Bone marrow (tissue), 2 donors: ENCODE measurements at regions not wholly inside any gene's neighbourhood (a gene's known extent, or its start where the extent isn't known, plus 50 kb on each side); places are given as distances from the start of the nearest gene placed in this dataset.
"Not testable (repeated sequence)": the region's sequence is repeated elsewhere in the genome, so short reads cannot be mapped to it uniquely, and the experiment has no call there.

Source experiments
- DNase-seq, 2 donors: peaks; one replicate each; lab custom pipeline; 2025; lab: John Stamatoyannopoulos, UW

- DNase-seq: no peak
Observed at GRCh38 chr5:28678899-28679298, 1640.5 kb upstream of the CDH9 start.

DNA sequence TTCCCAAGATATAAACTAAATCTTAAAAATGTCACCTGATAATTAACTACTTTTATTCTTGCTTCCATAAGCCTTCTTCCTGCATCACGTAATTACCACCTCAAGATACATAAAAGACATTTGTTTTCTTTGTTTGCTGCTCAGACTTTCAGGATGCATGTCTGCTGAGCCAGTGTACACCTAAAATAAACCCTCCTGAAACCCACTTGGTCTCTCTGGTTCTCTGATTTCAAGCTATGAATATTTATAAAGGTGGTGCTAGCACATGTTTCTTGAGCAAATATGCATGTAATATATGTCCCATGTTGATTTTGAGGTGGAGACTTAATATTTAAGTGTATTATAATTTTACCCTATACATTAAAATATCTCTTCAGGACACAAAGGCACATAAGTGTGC, 1627.7 kb upstream of the CDH9 start:
- no peak for DNase-seq

DNA sequence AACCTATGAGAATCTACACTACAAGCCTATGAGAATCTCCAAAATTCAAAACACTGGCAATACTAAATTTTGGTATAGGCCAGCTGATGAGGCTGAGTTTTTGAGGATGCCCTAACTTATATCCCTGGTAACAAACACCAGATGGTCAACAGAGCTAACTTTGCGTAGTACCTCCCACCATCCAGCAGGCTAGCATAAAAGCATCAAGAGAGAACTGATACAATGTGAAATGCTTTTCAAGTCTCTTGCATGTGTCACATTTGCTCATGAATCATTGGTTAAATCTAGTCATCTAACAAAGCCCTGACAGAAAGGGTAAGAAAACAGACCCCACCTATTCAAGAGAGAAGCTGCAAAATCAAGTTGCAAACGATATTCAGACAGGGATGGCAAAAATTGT, 1609.7 kb upstream of the CDH9 start:
- DNase-seq: no peak

DNA sequence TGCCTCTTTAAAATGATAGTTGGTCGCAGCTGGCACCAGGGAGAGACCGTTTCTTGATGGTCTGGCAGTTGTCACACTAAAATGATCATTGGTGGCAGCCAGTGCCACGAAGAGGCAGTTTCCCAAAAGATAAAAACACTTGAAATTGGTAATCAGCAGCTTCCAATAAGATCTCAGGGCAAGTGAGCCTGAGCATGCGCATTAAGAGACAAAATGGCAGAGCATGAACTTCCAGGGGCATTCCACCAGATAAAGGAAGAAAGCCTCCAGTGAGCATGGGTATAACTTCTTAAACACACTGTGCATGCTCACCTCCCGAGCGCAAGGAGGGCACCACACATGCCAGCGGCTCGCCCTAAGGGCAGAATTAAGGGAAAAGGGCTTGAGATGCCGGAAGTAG, 1594.2 kb upstream of the CDH9 start:
- DNase-seq: no peak

- DNase-seq: no peak
Observed at GRCh38 chr5:28603869-28604268, 1565.5 kb upstream of the CDH9 start.

DNA sequence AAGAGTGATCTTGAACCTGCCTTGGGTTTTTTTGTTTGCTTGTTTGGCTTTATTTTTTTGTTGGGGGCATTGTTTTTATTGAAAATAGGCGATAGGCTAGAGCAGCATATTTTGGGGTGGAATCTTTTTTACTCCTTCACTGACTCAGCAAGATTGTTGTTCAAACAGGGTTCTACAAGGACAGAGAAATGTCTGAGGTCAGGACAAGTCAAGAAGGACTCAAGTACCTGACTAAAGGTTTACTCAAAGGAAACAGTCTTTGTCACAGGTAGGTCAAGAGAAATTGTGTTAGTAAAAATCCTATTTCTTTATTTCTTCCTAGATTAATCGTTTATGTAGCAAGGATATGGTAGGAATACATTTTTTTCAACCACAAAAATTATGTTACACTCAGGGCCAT, 1564.0 kb upstream of the CDH9 start:
- DNase-seq: no peak

DNA sequence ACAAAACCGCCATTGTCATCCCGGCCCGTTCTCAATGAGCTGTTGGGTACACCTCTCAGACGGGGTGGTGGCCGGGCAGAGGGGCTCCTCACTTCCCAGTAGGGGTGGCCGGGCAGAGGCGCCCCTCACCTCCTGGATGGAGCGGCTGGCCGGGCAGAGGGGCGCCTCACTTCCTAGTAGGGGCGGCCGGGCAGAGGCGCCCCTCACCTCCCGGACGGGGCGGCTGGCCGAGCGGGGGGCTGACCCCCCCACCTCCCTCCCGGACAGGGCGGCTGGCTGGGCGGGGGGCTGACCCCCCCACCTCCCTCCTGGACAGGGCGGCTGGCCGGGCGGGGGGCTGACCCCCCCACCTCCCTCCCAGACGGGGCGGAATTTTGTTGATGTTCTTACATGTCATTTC, 1558.3 kb upstream of the CDH9 start:
- not testable (repeated sequence) for DNase-seq

DNA sequence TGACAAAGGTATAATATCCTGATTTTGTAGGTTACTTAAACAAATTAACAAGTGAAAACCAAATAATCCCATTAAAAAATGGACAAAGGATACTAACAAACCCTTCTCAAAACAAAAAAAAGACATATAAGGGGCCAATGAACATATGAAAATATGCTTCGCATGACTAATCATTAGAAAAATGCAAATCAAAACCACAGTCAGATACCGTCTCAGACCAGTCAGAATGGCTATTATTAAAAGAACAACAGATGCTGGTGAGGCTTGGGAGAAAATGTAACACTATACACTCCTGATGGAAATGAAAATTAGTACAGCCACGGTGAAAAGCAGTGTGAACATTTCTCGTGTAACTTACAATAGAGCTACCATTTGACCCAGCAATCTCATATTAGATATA, 1542.2 kb upstream of the CDH9 start:
- no peak for DNase-seq

GRCh38 chr5:28576022-28576421, 1537.6 kb upstream of the CDH9 start:
- no peak for DNase-seq

- DNase-seq: no peak
Observed at GRCh38 chr5:28575368-28575767, 1537.0 kb upstream of the CDH9 start.

- DNase-seq: no peak
Observed at GRCh38 chr5:28574606-28575005, 1536.2 kb upstream of the CDH9 start.

- DNase-seq: no peak
Observed at GRCh38 chr5:28567048-28567447, 1528.7 kb upstream of the CDH9 start.

GRCh38 chr5:28561522-28561921, 1523.1 kb upstream of the CDH9 start:
- no peak for DNase-seq

GRCh38 chr5:28558196-28558595, 1519.8 kb upstream of the CDH9 start:
- DNase-seq: no peak

DNA sequence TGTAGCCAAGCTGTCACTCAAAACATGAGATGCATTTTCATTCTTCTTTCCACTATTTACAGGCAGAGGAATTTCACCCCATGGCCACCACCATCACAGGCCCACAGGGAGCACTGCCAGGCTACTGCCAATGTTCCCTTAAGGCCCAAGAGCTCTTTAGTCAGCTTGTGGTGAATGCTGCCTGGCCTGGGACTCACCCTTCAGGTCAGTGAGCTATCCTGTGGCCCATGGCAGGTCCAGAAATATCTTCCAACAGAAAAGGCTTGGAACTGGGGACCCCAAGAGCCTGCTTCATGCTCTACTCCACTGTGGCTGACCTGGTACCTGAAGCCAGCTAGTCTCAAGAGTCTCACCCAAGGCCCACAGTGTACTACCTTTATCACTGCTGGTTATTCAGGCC, 1518.7 kb upstream of the CDH9 start:
- DNase-seq: no peak

DNA sequence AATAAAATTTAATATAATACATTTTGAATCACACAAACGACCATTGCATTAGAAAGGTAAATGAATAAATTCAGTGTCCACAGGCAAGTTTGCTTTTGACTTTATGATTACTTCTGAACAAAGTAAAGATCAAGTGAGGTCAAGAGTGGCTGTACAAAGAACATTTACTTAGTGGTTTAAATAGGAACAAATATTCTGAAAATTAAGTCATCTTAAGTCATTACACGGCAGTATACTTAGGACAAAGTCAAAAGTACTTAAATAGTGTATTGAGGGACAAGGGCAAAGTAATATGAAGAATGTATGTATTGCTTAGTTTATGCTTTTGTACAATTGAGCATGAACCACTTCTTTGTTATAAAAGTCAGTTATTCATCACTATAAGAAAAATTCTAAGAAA, 1511.2 kb upstream of the CDH9 start:
- DNase-seq: no peak

DNA sequence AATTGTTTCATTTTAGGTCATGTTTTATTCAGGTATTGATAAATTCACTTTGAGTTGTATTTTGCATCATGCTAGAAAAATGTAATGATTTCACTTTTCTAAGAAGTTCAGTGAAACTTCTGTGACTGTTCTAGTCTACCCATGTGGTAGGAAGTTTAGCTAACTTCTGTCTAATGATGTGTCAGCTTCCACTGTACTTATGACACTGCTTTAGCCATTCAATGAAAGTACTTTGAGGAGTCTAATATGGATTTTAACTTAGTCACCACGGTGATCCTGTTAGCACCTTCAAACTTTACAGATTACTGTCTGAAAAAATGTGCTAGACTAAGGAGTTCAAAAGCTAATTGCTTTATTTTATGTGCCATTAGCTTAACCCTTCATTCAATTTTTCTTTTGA, 1510.5 kb upstream of the CDH9 start:
- no peak for DNase-seq

DNA sequence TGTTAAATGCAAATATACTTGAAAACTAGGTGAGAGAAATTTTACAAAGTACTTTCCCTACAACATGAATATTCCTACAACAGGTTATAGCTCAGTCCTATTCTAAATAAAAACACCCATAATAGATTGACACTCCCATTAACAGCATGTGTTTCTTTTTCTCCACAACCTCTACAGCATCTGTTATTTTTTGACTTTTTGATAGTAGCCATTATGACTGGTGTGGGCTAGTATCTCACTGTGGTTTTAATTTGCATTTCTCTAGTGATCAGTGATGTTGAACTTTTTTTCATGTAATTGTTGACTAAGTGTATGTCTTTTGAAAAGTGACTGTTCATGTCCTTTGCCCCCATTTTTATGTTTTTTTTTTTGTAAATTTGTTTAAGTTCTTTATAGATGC, 1506.1 kb upstream of the CDH9 start:
- DNase-seq: no peak

GRCh38 chr5:28543473-28544098, 1505.2 kb upstream of the CDH9 start:
- DNase-seq: no peak

GRCh38 chr5:28542987-28543386, 1504.6 kb upstream of the CDH9 start:
- no peak for DNase-seq

DNA sequence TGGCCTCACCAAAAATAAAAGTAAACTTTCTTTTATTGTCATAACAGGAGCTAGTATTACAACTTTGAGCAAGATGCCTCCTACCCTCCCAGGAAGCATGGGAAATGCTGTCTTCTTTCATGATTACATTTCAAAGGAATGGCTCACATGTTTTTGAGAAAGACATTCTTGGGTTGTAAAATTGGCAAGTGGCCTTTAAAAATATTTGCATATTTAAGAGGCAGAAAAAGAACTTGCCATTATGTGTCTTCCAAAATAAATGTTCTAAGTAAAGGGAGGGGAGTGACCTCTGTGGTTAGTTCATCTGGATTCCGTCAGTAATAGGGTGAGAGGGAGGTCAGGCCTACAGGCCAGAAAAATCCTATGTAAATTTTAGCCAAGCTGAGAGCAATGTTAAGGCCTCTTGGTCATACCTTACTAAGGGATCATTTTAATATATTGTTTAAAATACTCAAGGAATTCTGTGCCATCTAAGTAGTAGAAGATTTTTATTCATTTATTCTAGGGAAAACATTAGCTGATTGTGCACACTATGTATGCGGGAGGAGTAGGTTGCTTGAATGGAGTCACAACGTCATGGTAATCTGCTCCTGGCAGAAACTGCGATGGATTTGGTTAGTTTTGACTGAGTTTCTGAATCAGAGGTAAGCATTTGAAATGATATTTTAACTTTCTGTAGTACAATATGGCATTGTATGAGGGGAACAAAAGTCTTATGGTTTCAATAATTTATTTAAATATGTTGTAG, 1485.7 kb upstream of the CDH9 start:
- DNase-seq: no peak

- no peak for DNase-seq
Observed at GRCh38 chr5:28523416-28523815, 1485.0 kb upstream of the CDH9 start.

GRCh38 chr5:28517691-28518090, 1479.3 kb upstream of the CDH9 start:
- DNase-seq: no peak

DNA sequence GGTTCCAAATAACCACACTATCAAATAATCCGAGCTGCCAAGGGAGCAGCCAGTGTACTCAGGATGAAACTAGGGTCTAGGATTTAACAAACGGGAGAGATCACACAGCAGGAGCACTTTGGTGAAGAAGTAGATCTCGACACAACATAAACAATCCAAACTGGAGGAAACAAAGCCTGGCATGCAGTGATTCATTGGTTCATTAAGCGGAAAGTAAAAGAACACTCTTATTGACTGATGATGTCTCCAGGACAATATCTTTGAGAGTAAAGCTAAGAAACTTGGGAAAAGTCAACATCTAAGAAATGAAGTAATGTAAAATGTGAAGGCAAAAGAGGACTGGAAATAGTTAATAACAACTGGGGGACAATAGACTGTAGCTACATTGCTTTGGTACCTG, 1478.3 kb upstream of the CDH9 start:
- DNase-seq: no peak
